PC-3 (cell line): ENCODE measurements at regions not wholly inside any gene's neighbourhood (a gene's known extent, or its start where the extent isn't known, plus 50 kb on each side); places are given as distances from the start of the nearest gene placed in this dataset.

Experiments used
- ATAC-seq: fragments of 200-7000 bp; cut with Tn5 transposase; 2 replicates; pipeline ENCODE4 v1.9.1; 2020; ENCODE audit warnings: mild to moderate bottlenecking, moderate library complexity
- BruUV-seq: library from RNA; stranded (reverse); fragments of 400-500 nt; replicated peaks from 2 replicates; lab custom pipeline; 2021; lab: Mats Ljungman, UMichigan
- CTCF ChIA-PET: fragments of 300-600 bp; sonication (Branson Sonifier 250); formaldehyde crosslinking; loops from one replicate; lab custom pipeline; 2022; ENCODE audit warnings: antibody characterized with exemption; lab: Charles Lee
- POLR2A ChIA-PET: fragments of 300-600 bp; sonication (Branson Sonifier 250); formaldehyde crosslinking; loops from one replicate; lab custom pipeline; 2022; ENCODE audit warnings: antibody characterized with exemption; ENCODE audit not compliant: unreplicated experiment; lab: Charles Lee
- DNase-seq: peaks from one replicate; pipeline ENCODE4 v3.0.0-alpha.2; 2015
- H2AFZ ChIP-seq: fragments of 300-600 bp; sonication (generic); 2 replicates; pipeline ENCODE4 v1.6.0; 2016; ENCODE audit warnings: antibody characterized with exemption, low read length
- H3F3A ChIP-seq: fragments of 300-600 bp; sonication (generic); one replicate; pipeline ENCODE4 v1.6.0; 2017; ENCODE audit warnings: antibody characterized with exemption, low read length, control low read depth, mild to moderate bottlenecking; ENCODE audit not compliant: unreplicated experiment
- H3K27ac ChIP-seq: fragments of 300-600 bp; sonication (generic); 2 replicates; pipeline ENCODE4 v1.5.1; 2016; ENCODE audit warnings: mild to moderate bottlenecking, low read length
- H3K27me3 ChIP-seq: fragments of 300-600 bp; sonication (generic); 2 replicates; pipeline ENCODE4 v1.6.1; 2016; ENCODE audit warnings: low read length, mixed read lengths
- H3K36me3 ChIP-seq: fragments of 300-600 bp; sonication (generic); 2 replicates; pipeline ENCODE4 v1.6.1; 2016; ENCODE audit warnings: low read depth, mixed run types, low read length, mixed read lengths
- H3K4me1 ChIP-seq: fragments of 300-600 bp; sonication (generic); 2 replicates; pipeline ENCODE4 v1.5.1; 2016; ENCODE audit warnings: low read length; ENCODE audit not compliant: insufficient read depth
- H3K4me2 ChIP-seq: fragments of 300-600 bp; sonication (generic); 2 replicates; pipeline ENCODE4 v1.6.0; 2016; ENCODE audit warnings: low read length
- H3K4me3 ChIP-seq: fragments of 300-600 bp; sonication (generic); 2 replicates; pipeline ENCODE4 v1.5.1; 2016; ENCODE audit warnings: mild to moderate bottlenecking, low read length, mixed read lengths
- H3K79me2 ChIP-seq: fragments of 300-600 bp; sonication (generic); 2 replicates; pipeline ENCODE4 v1.6.1; 2017; ENCODE audit warnings: low read length, mixed read lengths
- H3K9ac ChIP-seq: fragments of 300-600 bp; sonication (generic); 2 replicates; pipeline ENCODE4 v1.6.0; 2016; ENCODE audit warnings: mild to moderate bottlenecking, low read length
- H3K9me2 ChIP-seq: fragments of 300-600 bp; sonication (generic); replicated peaks from 2 replicates; pipeline ENCODE4 v1.6.1; 2016; ENCODE audit warnings: mixed run types, low read length, mixed read lengths
- H3K9me3 ChIP-seq: fragments of 300-600 bp; sonication (generic); 2 replicates; pipeline ENCODE4 v1.6.1; 2016; ENCODE audit warnings: low read length, mixed read lengths
- H4K20me1 ChIP-seq: fragments of 300-600 bp; sonication (generic); 2 replicates; pipeline ENCODE4 v1.6.1; 2016; ENCODE audit warnings: low read length, mixed read lengths
- CTCF ChIP-seq: fragments of 300-600 bp; sonication (generic); conservative IDR thresholded peaks from 2 replicates; pipeline ENCODE4 v1.5.1; 2017; ENCODE audit warnings: antibody characterized with exemption, low read depth, mild to moderate bottlenecking, low read length
- EZH2 ChIP-seq: fragments of 300-600 bp; sonication (generic); IDR thresholded peaks from one replicate; pipeline ENCODE4 v1.6.1; 2017; ENCODE audit warnings: antibody characterized with exemption, mild to moderate bottlenecking, low read length; ENCODE audit not compliant: unreplicated experiment
- EZH2phosphoT487 ChIP-seq: fragments of 300-600 bp; sonication (generic); IDR thresholded peaks from 2 replicates; pipeline ENCODE4 v1.6.1; 2018; ENCODE audit warnings: mild to moderate bottlenecking, antibody characterized with exemption, low read length, borderline replicate concordance
- intact Hi-C: fragments of 100-400 bp; cut with micrococcal nuclease; formaldehyde crosslinking; loops from 2 replicates; pipeline ENCODE4 v1.9.0; 2023

GRCh38 chr6:11311970-11312369 lies 79.5 kb upstream of the NEDD9 start:
- intact Hi-C loops = no loop called here
- H2AFZ ChIP-seq = no peak overlapping the region
- no peak for ATAC-seq
- peaks cover 4% of the 10 kb centered on the region for H3F3A ChIP-seq
- DNase-seq = no peak
- CTCF ChIA-PET = no interaction called here
- H3K4me3 ChIP-seq = no peak overlapping the region
- no peaks in the 10 kb centered on the region for H4K20me1 ChIP-seq
- peaks cover 20% of the 10 kb centered on the region for H3K4me1 ChIP-seq
- H3K9ac ChIP-seq = no peak overlapping the region
- TF ChIP-seq CTCF = no peak
- TF ChIP-seq EZH2 = no peak
- no peak for TF ChIP-seq EZH2phosphoT487
- no peak overlapping the region for H3K27ac ChIP-seq
- H3K36me3 ChIP-seq = no peaks in the 10 kb centered on the region
- H3K4me2 ChIP-seq = no peak overlapping the region
- H3K79me2 ChIP-seq = no peaks in the 10 kb centered on the region
- POLR2A ChIA-PET = no interaction called here
- H3K27me3 ChIP-seq = no peaks in the 10 kb centered on the region
- H3K9me2 ChIP-seq = no peaks in the 10 kb centered on the region; the same call in 1 of the 2 replicates
- no TSS peak for BruUV-seq
- H3K9me3 ChIP-seq = no peaks in the 10 kb centered on the region

DNA sequence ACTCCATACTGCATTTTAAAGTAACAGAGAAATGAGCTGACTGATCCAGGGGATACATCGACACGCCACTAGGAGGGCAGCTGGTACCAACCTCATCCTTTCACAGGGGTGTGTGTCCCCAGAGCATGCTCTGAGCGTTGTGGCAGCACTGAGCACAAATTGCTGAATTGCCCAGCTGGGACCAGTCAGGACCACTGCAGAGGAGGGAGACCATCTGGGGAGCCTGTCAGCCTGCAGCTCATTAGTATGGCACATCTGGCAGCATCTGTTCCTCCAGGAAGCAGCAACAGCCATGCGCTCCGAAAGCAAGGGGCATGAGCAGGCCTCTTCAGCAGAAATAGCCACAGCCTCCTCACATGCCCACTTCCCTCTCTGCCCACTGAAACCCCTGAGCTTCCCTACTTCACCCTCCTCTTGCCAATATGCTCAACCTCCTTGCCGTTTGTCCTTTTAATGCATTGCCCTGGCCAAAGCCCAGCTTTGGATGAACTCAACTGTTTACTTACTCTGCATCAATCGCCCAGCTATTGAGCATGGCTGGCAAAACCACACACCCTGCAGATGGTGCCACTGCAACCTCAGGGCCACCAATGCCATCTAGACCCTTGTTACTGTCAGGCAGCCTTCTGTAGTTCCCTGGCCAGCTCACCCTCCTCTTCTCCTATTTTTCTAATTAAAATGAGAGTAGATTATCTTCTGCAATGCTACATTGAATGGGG lies 77.6 kb upstream of the NEDD9 start:
- peak; percentile 16 for DNase-seq
- CTCF ChIA-PET = interaction anchor here (0.6 kb wide), 1 partner anchor 117 kb away, joined by 3 read pairs; no protein-coding TSS in a partner anchor
- Histone ChIP-seq H3K27me3 (no peaks in the 10 kb centered on the region), H3K9me2 (no peaks in the 10 kb centered on the region; the same call in 1 of the 2 replicates), H3K9me3 (no peaks in the 10 kb centered on the region), H3K79me2 (no peaks in the 10 kb centered on the region), H3K4me3 (no peak overlapping the region), H3K9ac (no peak overlapping the region), H3F3A (no peaks in the 10 kb centered on the region), H4K20me1 (no peaks in the 10 kb centered on the region), H2AFZ (no peak overlapping the region), H3K36me3 (no peaks in the 10 kb centered on the region), H3K4me1 (peaks cover 3% of the 10 kb centered on the region), H3K4me2 (no peak overlapping the region), H3K27ac (no peak overlapping the region)
- BruUV-seq = no TSS peak
- peak; percentile 62 for ATAC-seq
- TF ChIP-seq EZH2phosphoT487 (no peak), EZH2 (no peak), CTCF (no peak)
- intact Hi-C loops = no loop called here
- POLR2A ChIA-PET = no interaction called here

DNA sequence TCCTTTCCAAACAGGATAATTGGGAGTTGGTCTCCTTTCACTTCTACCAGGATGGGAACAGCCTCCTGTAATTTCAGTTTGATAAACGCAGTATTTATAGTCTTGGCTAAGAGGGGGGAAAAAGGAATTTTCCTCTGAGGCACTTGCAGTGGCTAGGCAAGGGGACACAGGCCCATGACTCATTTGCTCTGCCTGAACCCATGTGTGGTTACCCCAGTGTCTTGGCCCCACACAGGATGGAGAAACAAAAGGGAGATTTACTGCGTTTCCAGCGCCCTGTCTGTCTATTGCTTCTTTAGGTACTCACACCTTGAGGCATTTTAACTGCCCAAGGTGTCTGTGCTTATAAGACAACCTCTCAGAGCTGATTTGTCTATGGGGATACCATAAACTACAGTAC lies 74.8 kb upstream of the NEDD9 start:
- Histone ChIP-seq H3F3A (no peaks in the 10 kb centered on the region), H3K9ac (no peak overlapping the region), H3K79me2 (no peaks in the 10 kb centered on the region), H3K9me2 (no peaks in the 10 kb centered on the region), H2AFZ (no peak overlapping the region), H3K4me2 (no peak overlapping the region), H4K20me1 (no peaks in the 10 kb centered on the region), H3K27me3 (no peaks in the 10 kb centered on the region), H3K4me3 (no peak overlapping the region), H3K27ac (no peak overlapping the region), H3K4me1 (no peaks in the 10 kb centered on the region), H3K9me3 (no peaks in the 10 kb centered on the region), H3K36me3 (no peaks in the 10 kb centered on the region)
- CTCF ChIA-PET = no interaction called here
- no peak for TF ChIP-seq EZH2
- TF ChIP-seq EZH2phosphoT487 = no peak
- no peak for TF ChIP-seq CTCF
- no TSS peak for BruUV-seq
- DNase-seq (no peak), ATAC-seq (no peak)
- intact Hi-C loops = no loop called here
- POLR2A ChIA-PET = interaction anchor here (0.6 kb wide), 1 partner anchor 544 kb away, joined by 10 read pairs; no protein-coding TSS in a partner anchor
